ENCODE measurements at regions not wholly inside any gene's neighbourhood (a gene's known extent, or its start where the extent isn't known, plus 50 kb on each side); places are given as distances from the start of the nearest gene placed in this dataset.
"Not testable (repeated sequence)": the region's sequence is repeated elsewhere in the genome, so short reads cannot be mapped to it uniquely, and the experiment has no call there.

- not testable (repeated sequence) for DNase-seq (ENCODE audit: low read depth)
Observed at GRCh38 chr6:140147825-140148814, 773.7 kb upstream of the CITED2 start.

DNA sequence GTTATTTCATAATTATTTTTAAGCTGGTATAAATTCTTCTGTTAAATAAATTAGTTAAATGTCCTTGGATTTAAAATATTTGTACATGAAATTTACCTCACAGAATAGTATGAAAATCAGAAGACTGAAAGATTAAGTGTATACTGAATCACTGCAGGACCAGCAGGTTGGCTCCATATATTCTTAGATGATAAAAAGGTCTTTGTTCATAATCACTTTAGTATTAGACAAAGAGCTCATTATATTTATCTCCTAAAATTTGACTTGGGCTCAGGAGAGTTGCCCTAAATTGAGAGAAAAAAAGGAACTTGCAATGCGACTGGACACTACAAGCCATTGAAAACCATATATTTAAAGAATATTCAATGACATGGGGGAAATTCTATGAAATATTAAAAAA is 766.4 kb upstream of the CITED2 start:
- no peak for DNase-seq (ENCODE audit: low read depth)

DNA sequence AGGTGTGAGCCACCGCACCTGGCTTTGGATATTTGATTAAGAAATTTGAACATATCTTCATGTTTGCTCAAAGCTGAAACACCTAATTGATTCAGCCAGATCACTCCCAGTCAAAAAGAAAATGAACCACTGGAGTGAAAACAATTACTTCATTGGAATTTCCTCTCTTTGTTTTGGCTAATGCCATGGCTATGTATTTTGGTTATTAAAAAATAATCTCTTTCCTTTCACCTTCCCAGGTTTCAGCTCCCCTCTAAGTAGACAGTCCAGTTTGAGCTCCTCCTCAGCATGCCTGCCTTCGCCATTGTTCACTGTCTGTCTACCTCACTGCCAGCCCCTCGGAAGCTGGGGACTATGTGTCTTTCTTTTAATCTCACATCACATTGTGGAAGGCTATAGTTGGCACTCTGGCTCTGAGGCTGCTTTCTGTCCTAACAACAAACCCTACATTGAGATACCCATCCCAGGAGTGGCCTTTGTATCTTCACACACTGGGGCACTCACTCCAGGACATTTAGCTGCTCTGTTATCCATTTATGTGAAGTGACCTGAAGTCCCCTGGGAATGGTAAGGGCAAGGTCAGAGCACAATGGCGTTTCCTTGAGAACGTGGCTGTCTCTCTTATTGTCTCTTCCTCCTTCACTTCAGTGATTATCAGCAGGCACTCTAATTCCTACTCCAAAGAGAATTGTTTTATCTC is 764.0 kb upstream of the CITED2 start:
- DNase-seq (ENCODE audit: low read depth): no peak

DNA sequence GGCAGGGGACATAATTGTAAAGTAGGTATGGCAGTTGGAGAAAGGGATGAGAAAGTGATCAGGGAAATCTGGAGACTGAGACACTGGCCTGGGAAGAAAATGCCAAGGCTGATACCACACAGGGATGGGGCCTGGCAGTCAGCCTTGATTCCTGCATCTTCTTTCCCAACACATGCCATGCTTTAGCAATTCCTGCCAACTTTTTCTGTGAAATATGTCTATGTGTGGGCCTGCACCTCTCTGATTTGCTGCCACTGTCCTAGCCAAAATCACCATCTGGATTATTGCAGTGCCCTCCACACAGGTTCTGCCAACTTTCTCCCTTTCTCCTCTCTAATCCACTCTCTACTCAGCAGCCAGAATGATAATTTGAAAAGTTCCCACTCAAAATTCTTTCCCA is 759.8 kb upstream of the CITED2 start:
- DNase-seq (ENCODE audit: low read depth): no peak

GRCh38 chr6:140130074-140130473 is 755.6 kb upstream of the CITED2 start:
- no peak for DNase-seq (ENCODE audit: low read depth)

DNA sequence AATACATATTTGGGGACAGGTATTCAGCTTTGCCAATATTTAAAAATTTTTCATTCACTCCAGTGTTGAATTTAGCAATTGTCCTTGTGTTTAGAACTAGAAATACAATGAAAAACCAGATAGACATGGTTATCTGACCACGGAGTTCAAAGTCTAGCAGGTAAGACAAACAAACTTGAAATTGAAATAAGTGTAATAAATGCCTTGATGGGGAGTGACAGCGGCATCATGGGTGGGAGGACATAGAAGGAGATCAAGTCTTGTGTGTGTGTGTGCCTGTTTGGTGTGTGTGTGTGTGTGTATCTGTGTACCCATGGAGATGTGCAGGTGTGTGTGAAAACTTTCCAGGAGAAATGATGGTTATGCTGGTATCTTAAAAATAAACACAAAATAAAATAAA is 750.0 kb upstream of the CITED2 start:
- no peak for DNase-seq (ENCODE audit: low read depth)

- DNase-seq (ENCODE audit: low read depth): no peak
Observed at GRCh38 chr6:140108167-140108566, 733.7 kb upstream of the CITED2 start.

GRCh38 chr6:140107216-140107615 is 732.8 kb upstream of the CITED2 start:
- DNase-seq (ENCODE audit: low read depth): no peak

DNA sequence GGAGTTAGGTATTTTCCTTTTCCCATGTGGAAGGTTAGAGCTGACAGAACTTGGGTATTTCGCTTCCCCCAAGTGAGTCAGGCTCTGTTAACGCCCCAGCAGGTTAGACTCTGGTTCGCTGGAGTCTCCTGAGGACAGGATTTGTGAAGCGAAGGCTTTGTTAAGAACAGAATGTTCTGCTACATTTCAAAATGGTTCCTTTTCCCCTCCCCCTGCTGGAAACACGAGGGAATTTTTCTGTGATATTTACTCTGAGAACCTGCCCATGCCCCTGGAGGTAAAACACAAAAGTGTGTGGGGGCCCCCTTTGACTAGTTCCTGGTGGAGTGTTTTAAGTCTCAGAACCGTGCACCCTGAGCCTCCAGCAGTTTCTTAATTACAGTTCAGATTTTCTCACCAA is 731.4 kb upstream of the CITED2 start:
- DNase-seq (ENCODE audit: low read depth): no peak

GRCh38 chr6:140105241-140105640 is 730.8 kb upstream of the CITED2 start:
- DNase-seq (ENCODE audit: low read depth): no peak

DNA sequence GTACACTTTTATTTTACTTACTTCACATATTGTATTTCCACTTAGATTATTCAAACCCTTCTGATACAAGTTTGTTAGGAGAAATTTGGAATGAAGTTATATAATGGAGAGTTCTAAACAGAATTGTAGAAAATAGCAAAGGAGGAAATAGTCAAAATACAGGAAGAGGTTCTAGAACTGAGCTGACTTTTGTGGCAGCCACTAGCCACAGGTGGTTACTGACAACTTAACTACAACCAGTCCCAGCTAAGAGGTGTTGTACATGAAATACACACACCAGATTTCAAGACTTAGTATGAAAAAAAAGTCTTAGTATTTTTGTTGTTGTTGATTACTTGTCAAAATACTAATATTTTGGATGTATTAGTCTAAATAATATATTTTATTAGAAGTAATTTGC is 727.4 kb upstream of the CITED2 start:
- no peak for DNase-seq (ENCODE audit: low read depth)

DNA sequence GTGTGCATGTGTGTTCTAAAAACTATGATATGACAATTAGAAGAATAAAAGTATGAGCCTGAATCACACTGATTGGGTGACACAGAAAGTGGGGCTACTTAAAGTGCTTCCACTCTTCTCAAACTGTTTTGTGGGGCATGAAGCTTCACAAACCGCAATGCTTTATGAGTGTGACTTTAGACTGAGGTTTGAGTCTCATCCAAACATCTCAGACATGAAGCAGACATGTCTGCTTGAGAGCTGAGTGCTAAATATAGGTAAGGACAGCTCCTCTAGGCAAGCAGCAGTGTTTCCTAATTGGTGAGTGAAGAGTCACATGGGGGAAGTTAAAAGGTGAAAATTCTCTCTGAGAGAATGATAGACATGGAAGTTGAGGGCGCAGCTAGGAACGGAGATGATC is 726.9 kb upstream of the CITED2 start:
- DNase-seq (ENCODE audit: low read depth): no peak

GRCh38 chr6:140095532-140095931 is 721.1 kb upstream of the CITED2 start:
- no peak for DNase-seq (ENCODE audit: low read depth)

DNA sequence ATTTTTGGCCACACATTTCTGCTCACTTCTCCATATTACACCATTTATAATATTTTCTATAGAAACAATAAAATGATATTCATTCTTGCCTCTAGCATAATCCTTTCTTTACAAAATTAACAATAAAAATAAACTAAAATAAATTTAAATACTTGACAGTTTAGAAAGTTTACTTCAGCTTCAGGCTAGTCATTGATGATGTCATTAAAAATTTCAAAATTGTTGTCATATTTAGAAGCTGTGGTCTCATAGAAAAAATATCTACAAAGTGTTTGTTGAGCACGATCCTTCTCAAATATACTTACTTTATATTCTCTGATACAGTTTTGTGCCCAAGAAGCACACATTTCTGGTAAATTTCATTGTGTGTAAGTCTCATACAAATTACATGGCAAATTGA is 717.4 kb upstream of the CITED2 start:
- no peak for DNase-seq (ENCODE audit: low read depth)

DNA sequence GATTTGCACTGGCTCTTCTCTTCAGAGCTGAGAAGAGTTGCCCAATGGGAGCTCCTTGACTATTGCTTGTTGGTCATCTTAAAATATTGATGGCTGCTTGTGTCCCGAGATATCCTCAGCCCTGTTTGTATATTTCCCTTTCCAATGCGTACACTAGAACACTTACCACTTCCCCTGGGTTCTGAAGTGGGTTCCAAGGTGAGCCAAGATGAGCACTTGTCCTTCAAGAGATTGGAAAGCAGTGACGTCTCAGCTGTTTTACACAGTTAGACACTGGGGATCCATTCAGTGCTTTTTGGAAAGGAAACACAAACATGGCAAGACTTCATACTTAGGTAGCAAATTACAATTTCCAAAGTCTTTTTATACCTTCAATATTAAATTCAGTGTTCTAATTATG is 716.4 kb upstream of the CITED2 start:
- no peak for DNase-seq (ENCODE audit: low read depth)

- no peak for DNase-seq (ENCODE audit: low read depth)
Observed at GRCh38 chr6:140083375-140083774, 708.9 kb upstream of the CITED2 start.

GRCh38 chr6:140082867-140083297 is 708.4 kb upstream of the CITED2 start:
- DNase-seq (ENCODE audit: low read depth): no peak

- DNase-seq (ENCODE audit: low read depth): no peak
Observed at GRCh38 chr6:140079328-140079727, 704.9 kb upstream of the CITED2 start.

GRCh38 chr6:140078561-140079125 is 704.2 kb upstream of the CITED2 start:
- DNase-seq (ENCODE audit: low read depth): no peak

DNA sequence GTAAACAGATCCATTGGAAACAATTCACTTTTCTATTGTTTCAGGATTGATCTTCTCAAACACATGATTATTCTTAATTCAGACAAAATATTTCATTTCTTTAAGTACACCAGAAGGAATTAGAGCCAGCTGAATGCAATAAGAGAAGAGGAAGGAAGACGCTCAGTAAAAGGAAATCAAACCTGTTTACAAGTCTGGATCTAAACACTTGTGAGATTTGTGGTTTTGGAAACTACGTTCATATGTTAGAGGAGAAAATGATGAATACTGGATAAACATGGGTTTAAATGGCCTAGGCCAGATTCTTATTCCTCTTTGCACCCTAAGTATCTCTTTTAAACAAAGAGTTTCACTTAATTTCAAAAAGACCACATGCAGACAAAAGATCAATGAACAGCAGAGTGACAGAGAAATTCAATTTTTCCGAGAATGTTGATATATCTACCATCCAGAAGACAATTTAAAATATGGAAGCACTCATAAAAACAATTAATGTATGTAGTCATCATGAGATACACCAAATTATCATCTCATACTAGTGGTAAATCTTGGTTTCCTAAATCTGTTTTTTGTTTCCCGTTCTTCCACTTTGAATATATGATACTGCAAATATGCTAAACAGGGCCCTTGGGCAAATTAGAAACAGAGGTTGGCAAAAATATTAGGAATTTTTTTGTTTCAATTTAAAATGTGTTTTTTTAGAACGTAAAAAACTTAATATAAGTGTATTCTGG is 703.5 kb upstream of the CITED2 start:
- no peak for DNase-seq (ENCODE audit: low read depth)

GRCh38 chr6:140076105-140076504 is 701.7 kb upstream of the CITED2 start:
- DNase-seq (ENCODE audit: low read depth): no peak

GRCh38 chr6:140073456-140073855 is 699.0 kb upstream of the CITED2 start:
- no peak for DNase-seq (ENCODE audit: low read depth)

Data from forelimb muscle (tissue), 1 donor.